GM19043 (cell line): ENCODE measurements at regions not wholly inside any gene's neighbourhood (a gene's known extent, or its start where the extent isn't known, plus 50 kb on each side); places are given as distances from the start of the nearest gene placed in this dataset.

Experiments
- ATAC-seq: cut with Tn5 transposase; IDR thresholded peaks from one replicate; pipeline ENCODE4 v1.9.1; 2021; ENCODE audit warnings: low read depth; ENCODE audit not compliant: unreplicated experiment

GRCh38 chr18:30121397-30121796 lies 921.1 kb downstream of the DSC3 start:
- ATAC-seq: no peak

GRCh38 chr18:30113454-30113853 lies 929.1 kb downstream of the DSC3 start:
- ATAC-seq: no peak

GRCh38 chr18:30106356-30106755 lies 936.2 kb downstream of the DSC3 start:
- ATAC-seq: no peak

GRCh38 chr18:30103881-30104280 lies 938.7 kb downstream of the DSC3 start:
- ATAC-seq: no peak

GRCh38 chr18:30096796-30097195 lies 945.7 kb downstream of the DSC3 start:
- ATAC-seq: no peak

- ATAC-seq: no peak
Measured at GRCh38 chr18:30094556-30094955, 948.0 kb downstream of the DSC3 start.

GRCh38 chr18:30093376-30093775 lies 949.2 kb downstream of the DSC3 start:
- ATAC-seq: no peak

GRCh38 chr18:30088238-30089015 lies 954.1 kb downstream of the DSC3 start:
- ATAC-seq: no peak

GRCh38 chr18:30086351-30086750 lies 956.2 kb downstream of the DSC3 start:
- no peak for ATAC-seq

GRCh38 chr18:30081122-30081521 lies 961.4 kb downstream of the DSC3 start:
- no peak for ATAC-seq

- no peak for ATAC-seq
Measured at GRCh38 chr18:30072609-30073385, 969.7 kb downstream of the DSC3 start.

- no peak for ATAC-seq
Measured at GRCh38 chr18:30066288-30066687, 976.3 kb downstream of the DSC3 start.

- ATAC-seq: no peak
Measured at GRCh38 chr18:30057398-30057797, 985.1 kb downstream of the DSC3 start.

GRCh38 chr18:30056528-30056927 lies 986.0 kb downstream of the DSC3 start:
- ATAC-seq: no peak

GRCh38 chr18:30044496-30044895 lies 998.0 kb downstream of the DSC3 start:
- ATAC-seq: no peak

GRCh38 chr18:30039201-30039600 lies 1003.3 kb downstream of the DSC3 start:
- no peak for ATAC-seq

GRCh38 chr18:30034818-30035217 lies 1007.7 kb downstream of the DSC3 start:
- no peak for ATAC-seq

- ATAC-seq: no peak
Measured at GRCh38 chr18:30016179-30016578, 1026.4 kb downstream of the DSC3 start.

GRCh38 chr18:30004965-30005364 lies 1037.6 kb downstream of the DSC3 start:
- no peak for ATAC-seq

- no peak for ATAC-seq
Measured at GRCh38 chr18:29982218-29982617, 1060.3 kb downstream of the DSC3 start.

- no peak for ATAC-seq
Measured at GRCh38 chr18:29979881-29980280, 1062.7 kb downstream of the DSC3 start.

GRCh38 chr18:29969876-29970275 lies 1072.7 kb downstream of the DSC3 start:
- ATAC-seq: no peak
